ENCODE measurements at regions not wholly inside any gene's neighbourhood (a gene's known extent, or its start where the extent isn't known, plus 50 kb on each side); places are given as distances from the start of the nearest gene placed in this dataset.

DNA sequence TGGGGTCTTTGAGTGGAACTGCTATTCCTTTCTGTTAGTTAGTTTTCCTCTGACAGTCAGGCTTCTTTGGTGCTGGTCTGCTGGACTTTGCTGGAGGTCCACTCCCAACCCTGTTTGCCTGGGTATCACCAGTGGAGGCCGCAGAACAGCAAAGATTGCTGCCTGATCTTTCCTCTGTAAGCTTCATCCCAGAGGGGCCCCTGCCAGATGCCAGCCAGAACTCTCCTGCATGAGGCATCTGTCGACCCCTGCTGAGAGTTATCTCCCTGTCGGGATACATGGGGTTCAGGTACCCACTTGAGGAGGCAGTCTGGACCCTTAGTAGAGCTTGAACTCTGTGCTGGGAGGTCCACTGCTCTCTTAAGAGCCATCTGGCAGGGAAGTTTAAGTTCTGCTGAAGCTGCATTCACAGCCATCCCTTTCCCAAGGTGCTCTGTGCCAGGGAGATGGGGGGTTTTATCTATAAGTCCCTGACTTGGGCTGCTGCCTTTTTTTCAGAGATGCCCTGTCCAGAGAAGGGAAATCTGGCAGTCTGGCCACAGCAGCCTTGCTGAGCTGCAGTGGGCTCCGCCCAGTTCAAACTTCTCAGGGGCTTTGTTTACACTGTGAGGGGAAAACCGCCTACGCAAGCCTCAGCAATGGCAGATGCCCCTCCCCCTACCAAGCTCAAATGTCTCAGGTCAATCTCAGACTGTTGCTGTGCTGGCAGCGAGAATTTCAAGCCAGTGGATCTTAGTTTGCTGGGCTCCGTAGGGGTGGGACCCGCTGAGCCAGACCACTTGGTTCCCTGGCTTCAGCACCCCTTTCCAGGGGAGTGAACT, 89.7 kb upstream of the CDK6 start:
- DNase-seq: peak; percentile 65
- H2AK5ac ChIP-seq (ENCODE audit: low read length): no peak overlapping the region
- no peak overlapping the region for H2BK5ac ChIP-seq (ENCODE audit: low read length)
- no peak overlapping the region for H3K4me2 ChIP-seq (ENCODE audit: low read length)
- peaks cover 2% of the 10 kb centered on the region for H3K4me1 ChIP-seq (ENCODE audit: control insufficient read depth, low read depth, low read length)
- H3K36me3 ChIP-seq (ENCODE audit: control insufficient read depth, insufficient read depth, low read length): no peaks in the 10 kb centered on the region
- WGBS (ENCODE audit: extremely low coverage, insufficient coverage, low lambda C conversion rate): no CpG with 5 or more reads among the region's 9 CpGs
- no peak overlapping the region for H3K9ac ChIP-seq (ENCODE audit: low read length)
- H3K4ac ChIP-seq (ENCODE audit: low read depth, low read length): no peak overlapping the region
- H4K5ac ChIP-seq (ENCODE audit: low read length): no peak overlapping the region
- no peaks in the 10 kb centered on the region for H3K79me2 ChIP-seq (ENCODE audit: control insufficient read depth, insufficient read depth, low read length)
- no peaks in the 10 kb centered on the region for H3K79me1 ChIP-seq (ENCODE audit: low read length)
- no peak overlapping the region for H4K8ac ChIP-seq (ENCODE audit: low read depth, low read length)
- no peak overlapping the region for H2BK15ac ChIP-seq (replicated peaks; ENCODE audit: low read depth)
- H3K27me3 ChIP-seq (ENCODE audit: insufficient read depth, low read length, poor library complexity): no peaks in the 10 kb centered on the region
- no peak overlapping the region for H3K27ac ChIP-seq (ENCODE audit: low read depth, low read length)
- peak overlapping the region; percentile 17 for H3K56ac ChIP-seq (ENCODE audit: low read length)
- H3K18ac ChIP-seq (ENCODE audit: low read length): peak overlapping the region; percentile 60
- H2BK120ac ChIP-seq (ENCODE audit: low read depth, low read length): no peak overlapping the region
- no peak overlapping the region for H3K4me3 ChIP-seq (ENCODE audit: low read length)
- H3K23ac ChIP-seq (ENCODE audit: low read length): no peak overlapping the region

GRCh38 chr7:92924800-92925199, 88.4 kb upstream of the CDK6 start:
- no peaks in the 10 kb centered on the region for H3K79me1 ChIP-seq (ENCODE audit: low read length)
- no peak overlapping the region for H2BK5ac ChIP-seq (ENCODE audit: low read length)
- no peak overlapping the region for H3K56ac ChIP-seq (ENCODE audit: low read length)
- no peak overlapping the region for H2AK5ac ChIP-seq (ENCODE audit: low read length)
- H3K27me3 ChIP-seq (ENCODE audit: insufficient read depth, low read length, poor library complexity): no peaks in the 10 kb centered on the region
- no peak overlapping the region for H3K27ac ChIP-seq (ENCODE audit: low read depth, low read length)
- H3K79me2 ChIP-seq (ENCODE audit: control insufficient read depth, insufficient read depth, low read length): no peaks in the 10 kb centered on the region
- H3K4ac ChIP-seq (ENCODE audit: low read depth, low read length): no peak overlapping the region
- no peak overlapping the region for H3K9ac ChIP-seq (ENCODE audit: low read length)
- H3K36me3 ChIP-seq (ENCODE audit: control insufficient read depth, insufficient read depth, low read length): no peaks in the 10 kb centered on the region
- H3K4me2 ChIP-seq (ENCODE audit: low read length): no peak overlapping the region
- DNase-seq: no peak
- no peak overlapping the region for H3K4me3 ChIP-seq (ENCODE audit: low read length)
- no peak overlapping the region for H2BK120ac ChIP-seq (ENCODE audit: low read depth, low read length)
- H3K23ac ChIP-seq (ENCODE audit: low read length): no peak overlapping the region
- WGBS (ENCODE audit: extremely low coverage, insufficient coverage, low lambda C conversion rate): no CpG with 5 or more reads among the region's 15 CpGs
- H4K5ac ChIP-seq (ENCODE audit: low read length): no peak overlapping the region
- H3K4me1 ChIP-seq (ENCODE audit: control insufficient read depth, low read depth, low read length): peaks cover 2% of the 10 kb centered on the region
- H2BK15ac ChIP-seq (replicated peaks; ENCODE audit: low read depth): no peak overlapping the region
- H3K18ac ChIP-seq (ENCODE audit: low read length): no peak overlapping the region
- H4K8ac ChIP-seq (ENCODE audit: low read depth, low read length): no peak overlapping the region

DNA sequence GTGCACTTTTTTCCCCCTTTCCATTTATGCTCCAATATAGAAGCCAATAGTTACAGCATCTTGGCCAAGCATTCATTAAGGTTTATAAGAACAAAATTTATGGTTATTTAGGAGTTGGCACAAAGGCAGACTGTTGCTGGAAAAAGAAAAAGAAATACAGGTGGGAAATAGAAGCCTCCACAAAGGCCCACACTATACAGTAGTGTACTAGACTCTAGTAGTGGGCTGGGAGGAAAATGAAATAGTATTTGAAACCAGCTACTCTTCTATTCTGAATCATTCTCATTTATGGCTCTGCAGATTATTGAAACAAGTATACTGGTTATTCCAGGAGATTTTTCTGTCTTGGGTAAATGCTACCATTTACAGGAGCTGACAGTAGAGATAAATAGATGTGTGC, 80.9 kb upstream of the CDK6 start:
- Histone ChIP-seq H2BK15ac (replicated peaks; ENCODE audit: low read depth) (no peak overlapping the region), H3K18ac (ENCODE audit: low read length) (peak overlapping the region; percentile 68), H2BK120ac (ENCODE audit: low read depth, low read length) (no peak overlapping the region), H3K79me2 (ENCODE audit: control insufficient read depth, insufficient read depth, low read length) (no peaks in the 10 kb centered on the region), H3K23ac (ENCODE audit: low read length) (no peak overlapping the region), H3K56ac (ENCODE audit: low read length) (peak overlapping the region; percentile 6), H3K79me1 (ENCODE audit: low read length) (no peaks in the 10 kb centered on the region), H3K4ac (ENCODE audit: low read depth, low read length) (no peak overlapping the region), H3K36me3 (ENCODE audit: control insufficient read depth, insufficient read depth, low read length) (no peaks in the 10 kb centered on the region), H3K27ac (ENCODE audit: low read depth, low read length) (peak overlapping the region; percentile 59), H3K9ac (ENCODE audit: low read length) (no peak overlapping the region), H3K4me3 (ENCODE audit: low read length) (no peak overlapping the region), H3K27me3 (ENCODE audit: insufficient read depth, low read length, poor library complexity) (no peaks in the 10 kb centered on the region), H3K4me1 (ENCODE audit: control insufficient read depth, low read depth, low read length) (peaks cover 7% of the 10 kb centered on the region), H4K8ac (ENCODE audit: low read depth, low read length) (no peak overlapping the region), H2AK5ac (ENCODE audit: low read length) (no peak overlapping the region), H3K4me2 (ENCODE audit: low read length) (no peak overlapping the region), H2BK5ac (ENCODE audit: low read length) (no peak overlapping the region), H4K5ac (ENCODE audit: low read length) (no peak overlapping the region)
- DNase-seq: no peak

DNA sequence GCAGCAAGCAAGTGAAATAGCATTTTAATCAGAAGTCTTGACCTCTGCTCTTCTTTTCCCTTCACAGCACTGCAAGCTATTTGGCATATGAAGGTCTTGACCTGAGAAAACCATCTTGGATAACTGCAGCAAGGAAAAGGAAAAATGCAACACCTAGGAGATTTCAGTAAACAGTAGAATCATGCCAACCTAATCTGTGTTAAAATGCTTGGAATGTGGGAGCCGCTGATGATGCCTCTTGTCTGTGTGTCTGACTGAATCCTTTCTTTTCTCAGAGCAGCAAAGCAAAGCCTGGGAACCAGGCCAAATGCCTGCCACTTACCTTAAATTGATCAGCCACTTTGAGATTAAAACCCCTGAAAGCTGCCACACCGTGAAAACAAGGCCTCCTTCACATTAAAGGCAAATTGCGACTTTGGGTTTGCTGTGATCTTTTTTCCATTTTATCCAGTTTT, 80.4 kb upstream of the CDK6 start:
- H3K79me2 ChIP-seq (ENCODE audit: control insufficient read depth, insufficient read depth, low read length): no peaks in the 10 kb centered on the region
- no peak overlapping the region for H3K4me3 ChIP-seq (ENCODE audit: low read length)
- H3K9ac ChIP-seq (ENCODE audit: low read length): no peak overlapping the region
- H3K18ac ChIP-seq (ENCODE audit: low read length): peak overlapping the region; percentile 68
- H4K5ac ChIP-seq (ENCODE audit: low read length): no peak overlapping the region
- H3K27ac ChIP-seq (ENCODE audit: low read depth, low read length): peak overlapping the region; percentile 59
- WGBS (ENCODE audit: extremely low coverage, insufficient coverage, low lambda C conversion rate): no CpG with 5 or more reads among the region's 3 CpGs
- no peak overlapping the region for H3K4me2 ChIP-seq (ENCODE audit: low read length)
- peak overlapping the region; percentile 6 for H3K56ac ChIP-seq (ENCODE audit: low read length)
- no peak overlapping the region for H2AK5ac ChIP-seq (ENCODE audit: low read length)
- H3K4me1 ChIP-seq (ENCODE audit: control insufficient read depth, low read depth, low read length): peaks cover 7% of the 10 kb centered on the region
- peak; percentile 97 for DNase-seq
- H3K79me1 ChIP-seq (ENCODE audit: low read length): no peaks in the 10 kb centered on the region
- no peak overlapping the region for H2BK120ac ChIP-seq (ENCODE audit: low read depth, low read length)
- no peak overlapping the region for H2BK5ac ChIP-seq (ENCODE audit: low read length)
- no peak overlapping the region for H3K4ac ChIP-seq (ENCODE audit: low read depth, low read length)
- no peaks in the 10 kb centered on the region for H3K27me3 ChIP-seq (ENCODE audit: insufficient read depth, low read length, poor library complexity)
- no peak overlapping the region for H2BK15ac ChIP-seq (replicated peaks; ENCODE audit: low read depth)
- no peak overlapping the region for H4K8ac ChIP-seq (ENCODE audit: low read depth, low read length)
- no peak overlapping the region for H3K23ac ChIP-seq (ENCODE audit: low read length)
- no peaks in the 10 kb centered on the region for H3K36me3 ChIP-seq (ENCODE audit: control insufficient read depth, insufficient read depth, low read length)

- no peak overlapping the region for H3K56ac ChIP-seq (ENCODE audit: low read length)
- no peak overlapping the region for H3K23ac ChIP-seq (ENCODE audit: low read length)
- H3K9ac ChIP-seq (ENCODE audit: low read length): no peak overlapping the region
- H3K4ac ChIP-seq (ENCODE audit: low read depth, low read length): no peak overlapping the region
- H2AK5ac ChIP-seq (ENCODE audit: low read length): no peak overlapping the region
- H3K4me3 ChIP-seq (ENCODE audit: low read length): no peak overlapping the region
- H3K27me3 ChIP-seq (ENCODE audit: insufficient read depth, low read length, poor library complexity): no peaks in the 10 kb centered on the region
- no peak overlapping the region for H3K27ac ChIP-seq (ENCODE audit: low read depth, low read length)
- H3K4me1 ChIP-seq (ENCODE audit: control insufficient read depth, low read depth, low read length): peaks cover 7% of the 10 kb centered on the region
- H2BK120ac ChIP-seq (ENCODE audit: low read depth, low read length): no peak overlapping the region
- H4K8ac ChIP-seq (ENCODE audit: low read depth, low read length): no peak overlapping the region
- H3K36me3 ChIP-seq (ENCODE audit: control insufficient read depth, insufficient read depth, low read length): no peaks in the 10 kb centered on the region
- no peak for DNase-seq
- WGBS (ENCODE audit: extremely low coverage, insufficient coverage, low lambda C conversion rate): no CpG with 5 or more reads among the region's 3 CpGs
- no peaks in the 10 kb centered on the region for H3K79me2 ChIP-seq (ENCODE audit: control insufficient read depth, insufficient read depth, low read length)
- H2BK5ac ChIP-seq (ENCODE audit: low read length): no peak overlapping the region
- H3K18ac ChIP-seq (ENCODE audit: low read length): peak overlapping the region; percentile 71
- no peaks in the 10 kb centered on the region for H3K79me1 ChIP-seq (ENCODE audit: low read length)
- no peak overlapping the region for H4K5ac ChIP-seq (ENCODE audit: low read length)
- H3K4me2 ChIP-seq (ENCODE audit: low read length): no peak overlapping the region
- no peak overlapping the region for H2BK15ac ChIP-seq (replicated peaks; ENCODE audit: low read depth)
Measured at GRCh38 chr7:92915348-92915747, 79.0 kb upstream of the CDK6 start.

- H3K4me1 ChIP-seq (ENCODE audit: control insufficient read depth, low read depth, low read length): peaks cover 7% of the 10 kb centered on the region
- no peak overlapping the region for H2BK5ac ChIP-seq (ENCODE audit: low read length)
- H3K27me3 ChIP-seq (ENCODE audit: insufficient read depth, low read length, poor library complexity): no peaks in the 10 kb centered on the region
- no peak overlapping the region for H3K4me3 ChIP-seq (ENCODE audit: low read length)
- H3K18ac ChIP-seq (ENCODE audit: low read length): no peak overlapping the region
- H3K23ac ChIP-seq (ENCODE audit: low read length): no peak overlapping the region
- H2BK120ac ChIP-seq (ENCODE audit: low read depth, low read length): no peak overlapping the region
- no peak overlapping the region for H4K5ac ChIP-seq (ENCODE audit: low read length)
- no peak overlapping the region for H3K4ac ChIP-seq (ENCODE audit: low read depth, low read length)
- no peak overlapping the region for H2BK15ac ChIP-seq (replicated peaks; ENCODE audit: low read depth)
- H2AK5ac ChIP-seq (ENCODE audit: low read length): no peak overlapping the region
- no peak overlapping the region for H3K27ac ChIP-seq (ENCODE audit: low read depth, low read length)
- H3K56ac ChIP-seq (ENCODE audit: low read length): no peak overlapping the region
- H3K79me2 ChIP-seq (ENCODE audit: control insufficient read depth, insufficient read depth, low read length): no peaks in the 10 kb centered on the region
- no peak overlapping the region for H3K9ac ChIP-seq (ENCODE audit: low read length)
- H3K4me2 ChIP-seq (ENCODE audit: low read length): no peak overlapping the region
- no peak overlapping the region for H4K8ac ChIP-seq (ENCODE audit: low read depth, low read length)
- H3K79me1 ChIP-seq (ENCODE audit: low read length): no peaks in the 10 kb centered on the region
- no peaks in the 10 kb centered on the region for H3K36me3 ChIP-seq (ENCODE audit: control insufficient read depth, insufficient read depth, low read length)
- DNase-seq: no peak
- WGBS (ENCODE audit: extremely low coverage, insufficient coverage, low lambda C conversion rate): no CpG with 5 or more reads among the region's 2 CpGs
Measured at GRCh38 chr7:92914645-92915044, 78.3 kb upstream of the CDK6 start.

Measured in mesendoderm (in vitro differentiated cells).